ENCODE measurements at regions not wholly inside any gene's neighbourhood (a gene's known extent, or its start where the extent isn't known, plus 50 kb on each side); places are given as distances from the start of the nearest gene placed in this dataset.

- peak; percentile 84 for DNase-seq
Measured at GRCh38 chr18:57915865-57916582, 112.9 kb upstream of the ATP8B1 start.

- no peak for DNase-seq
Measured at GRCh38 chr18:57915248-57915647, 112.1 kb upstream of the ATP8B1 start.

GRCh38 chr18:57913686-57914085, 110.6 kb upstream of the ATP8B1 start:
- no peak for DNase-seq

GRCh38 chr18:57910817-57911216, 107.7 kb upstream of the ATP8B1 start:
- no peak for DNase-seq

DNA sequence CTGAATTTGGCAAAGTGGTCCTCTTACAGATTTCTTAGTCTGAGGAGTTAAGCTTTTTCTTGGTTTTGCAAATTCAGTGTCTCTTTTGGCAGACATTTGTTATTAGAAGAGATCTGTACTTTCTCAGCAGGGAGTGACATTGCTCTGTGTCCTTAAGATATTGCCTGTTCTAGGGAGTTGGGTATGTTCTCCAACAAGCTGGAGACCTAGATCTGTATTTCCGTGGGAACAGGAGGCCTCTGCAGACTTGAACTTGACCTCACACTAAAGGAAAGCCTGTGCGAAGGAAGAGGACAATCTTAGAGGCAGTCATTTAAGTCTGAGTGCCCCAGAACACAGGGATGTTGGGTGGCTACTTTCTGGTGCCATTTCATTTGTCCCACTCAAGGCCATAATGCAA, 107.0 kb upstream of the ATP8B1 start:
- no peak for DNase-seq

DNA sequence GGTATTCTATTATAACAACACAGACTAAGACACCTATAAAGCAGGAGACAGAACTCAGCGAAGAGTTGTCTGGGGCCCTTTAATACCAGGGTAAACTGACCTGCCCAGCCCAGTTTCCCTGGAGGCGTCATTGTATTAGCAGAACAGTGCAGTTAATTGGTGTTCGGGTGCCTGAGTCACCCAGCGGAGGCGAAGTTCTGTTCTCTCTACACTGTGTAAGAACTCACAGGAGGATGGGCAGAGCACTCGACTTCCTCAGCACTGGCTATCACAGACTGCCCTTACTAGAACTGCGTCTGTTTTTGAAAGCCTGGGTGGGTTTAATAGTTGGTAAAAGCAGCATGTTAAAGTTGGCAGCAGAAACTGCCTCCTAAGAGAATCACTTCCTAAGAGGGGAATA, 106.5 kb upstream of the ATP8B1 start:
- DNase-seq: no peak

- no peak for DNase-seq
Measured at GRCh38 chr18:57908092-57908491, 105.0 kb upstream of the ATP8B1 start.

DNA sequence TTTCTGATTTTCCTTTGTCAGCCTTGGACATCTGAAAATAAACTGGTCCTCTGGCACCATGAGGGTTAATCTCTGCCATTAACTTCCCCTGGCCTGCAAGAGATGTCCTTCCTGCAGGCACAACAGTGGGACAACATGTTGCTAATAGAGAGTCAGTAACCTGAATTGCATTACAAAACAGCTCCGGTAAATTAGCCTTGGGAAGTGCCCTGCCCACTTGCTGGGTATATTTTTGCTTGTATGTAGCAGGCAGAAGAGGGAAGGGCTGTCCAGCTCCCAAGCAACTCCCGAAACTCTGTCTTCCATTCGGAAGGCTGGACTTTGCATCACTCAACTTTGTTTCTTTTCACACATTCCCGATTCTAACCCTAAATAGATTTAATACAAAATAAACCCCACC, 104.4 kb upstream of the ATP8B1 start:
- DNase-seq: no peak

GRCh38 chr18:57906852-57907251, 103.7 kb upstream of the ATP8B1 start:
- DNase-seq: no peak

- DNase-seq: no peak
Measured at GRCh38 chr18:57904535-57904934, 101.4 kb upstream of the ATP8B1 start.

DNA sequence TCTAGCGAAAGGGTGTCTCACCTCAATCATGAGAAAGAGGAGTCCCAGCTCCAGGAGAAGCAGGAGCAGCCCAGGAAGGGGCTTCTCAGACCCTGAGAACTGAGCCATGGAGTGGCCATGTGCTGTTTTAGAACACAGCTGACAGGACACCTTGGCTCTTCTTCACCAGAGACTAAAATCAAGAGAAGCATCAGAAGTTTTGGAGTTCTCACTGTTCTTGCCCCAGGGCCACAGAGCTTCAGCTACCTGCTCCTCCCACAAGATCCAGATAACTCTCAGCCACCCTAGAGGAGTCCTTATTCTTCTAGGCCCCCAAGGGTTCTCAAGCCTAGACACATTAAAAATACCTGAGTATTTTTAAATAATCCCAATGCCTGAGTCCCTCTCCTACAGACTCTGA, 99.6 kb upstream of the ATP8B1 start:
- no peak for DNase-seq

DNA sequence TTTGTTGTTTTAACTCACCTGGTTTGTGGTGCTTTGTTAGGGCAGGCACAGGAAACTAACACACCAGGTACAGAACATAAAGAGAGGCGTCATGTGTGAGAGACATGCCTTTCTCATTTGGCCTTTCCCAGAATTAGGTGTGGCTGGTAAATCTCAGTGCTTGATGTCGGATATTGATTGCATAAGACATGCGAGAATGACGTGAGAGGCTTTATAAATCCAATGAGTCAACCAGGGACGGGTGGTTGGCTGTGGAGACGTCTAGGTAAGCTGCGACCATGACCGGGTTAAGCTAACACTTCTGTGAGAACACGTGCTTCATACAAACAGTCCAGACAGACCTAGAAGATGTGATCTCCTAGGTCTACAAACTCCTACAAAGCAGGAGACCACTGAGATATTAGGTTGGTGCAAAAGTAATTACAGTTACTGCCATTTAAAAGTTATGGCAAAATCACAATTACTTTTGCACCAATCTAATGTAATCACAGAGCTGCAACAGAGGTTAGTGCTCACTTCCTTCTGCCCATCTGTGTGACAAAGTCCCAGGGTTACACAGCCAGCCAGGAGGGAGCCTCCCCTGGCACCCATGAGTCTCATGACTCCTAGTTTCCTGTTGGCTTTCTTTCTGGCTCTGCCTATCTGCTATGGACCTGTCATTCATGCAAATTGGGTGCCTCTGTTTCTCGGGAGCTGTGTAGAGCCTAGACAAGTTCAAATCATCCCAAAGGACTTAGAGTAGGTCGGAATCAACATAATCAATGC, 98.9 kb upstream of the ATP8B1 start:
- no peak for DNase-seq

- no peak for DNase-seq
Measured at GRCh38 chr18:57900906-57901435, 97.9 kb upstream of the ATP8B1 start.

- no peak for DNase-seq
Measured at GRCh38 chr18:57898506-57899124, 95.5 kb upstream of the ATP8B1 start.

DNA sequence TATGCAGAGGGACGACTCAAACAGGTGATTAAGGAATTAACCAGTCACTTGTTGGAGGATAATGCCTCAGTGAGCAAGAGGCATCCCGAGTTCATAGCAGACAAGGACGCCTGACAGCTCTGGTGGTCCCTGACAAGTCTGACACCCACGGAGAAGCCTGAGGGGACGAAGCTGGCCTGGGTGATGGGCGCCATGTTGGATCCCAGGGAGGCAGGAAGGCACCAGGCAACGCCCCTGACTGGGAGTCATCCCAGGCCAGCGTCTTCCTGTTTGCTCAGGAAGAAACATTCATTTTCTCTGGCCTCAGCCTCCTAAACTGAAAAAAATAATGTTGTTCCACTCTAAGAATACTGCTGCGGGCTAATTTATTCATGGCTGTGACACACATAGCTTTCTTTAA, 92.1 kb upstream of the ATP8B1 start:
- no peak for DNase-seq

DNA sequence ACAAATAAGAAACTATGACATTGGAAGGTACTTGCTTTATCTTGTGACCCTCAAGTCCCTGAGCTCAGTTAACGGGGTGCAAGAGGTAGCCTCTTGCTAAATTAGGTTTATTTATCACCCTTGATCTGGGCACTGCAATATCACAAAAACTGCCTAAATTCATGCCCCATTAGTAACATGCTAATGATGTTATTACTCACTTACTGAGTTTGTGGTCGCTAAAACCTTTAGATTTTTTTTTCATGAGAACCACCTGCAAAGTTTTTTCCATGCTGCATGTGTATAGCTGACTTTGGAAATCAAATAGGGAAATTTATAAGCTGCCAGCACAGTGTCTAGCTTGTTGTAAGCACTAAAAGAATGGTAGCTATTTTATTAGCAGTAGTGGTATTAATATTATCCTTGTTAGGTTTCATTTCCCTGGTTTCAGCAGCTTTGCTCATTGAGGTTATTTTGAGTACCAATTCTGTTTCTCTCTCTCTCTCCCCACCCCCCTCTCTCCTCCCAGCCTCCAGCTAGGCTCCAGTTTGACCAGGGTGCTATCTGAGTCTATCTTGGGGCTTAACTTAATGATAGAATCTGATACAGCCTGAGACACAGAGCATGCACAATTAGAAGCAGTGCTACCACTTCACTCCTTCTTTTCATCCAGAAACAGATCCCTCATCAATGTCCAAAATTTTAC, 88.7 kb upstream of the ATP8B1 start:
- no peak for DNase-seq

- DNase-seq: no peak
Measured at GRCh38 chr18:57890266-57890665, 87.2 kb upstream of the ATP8B1 start.

GRCh38 chr18:57889841-57890240, 86.7 kb upstream of the ATP8B1 start:
- no peak for DNase-seq

DNA sequence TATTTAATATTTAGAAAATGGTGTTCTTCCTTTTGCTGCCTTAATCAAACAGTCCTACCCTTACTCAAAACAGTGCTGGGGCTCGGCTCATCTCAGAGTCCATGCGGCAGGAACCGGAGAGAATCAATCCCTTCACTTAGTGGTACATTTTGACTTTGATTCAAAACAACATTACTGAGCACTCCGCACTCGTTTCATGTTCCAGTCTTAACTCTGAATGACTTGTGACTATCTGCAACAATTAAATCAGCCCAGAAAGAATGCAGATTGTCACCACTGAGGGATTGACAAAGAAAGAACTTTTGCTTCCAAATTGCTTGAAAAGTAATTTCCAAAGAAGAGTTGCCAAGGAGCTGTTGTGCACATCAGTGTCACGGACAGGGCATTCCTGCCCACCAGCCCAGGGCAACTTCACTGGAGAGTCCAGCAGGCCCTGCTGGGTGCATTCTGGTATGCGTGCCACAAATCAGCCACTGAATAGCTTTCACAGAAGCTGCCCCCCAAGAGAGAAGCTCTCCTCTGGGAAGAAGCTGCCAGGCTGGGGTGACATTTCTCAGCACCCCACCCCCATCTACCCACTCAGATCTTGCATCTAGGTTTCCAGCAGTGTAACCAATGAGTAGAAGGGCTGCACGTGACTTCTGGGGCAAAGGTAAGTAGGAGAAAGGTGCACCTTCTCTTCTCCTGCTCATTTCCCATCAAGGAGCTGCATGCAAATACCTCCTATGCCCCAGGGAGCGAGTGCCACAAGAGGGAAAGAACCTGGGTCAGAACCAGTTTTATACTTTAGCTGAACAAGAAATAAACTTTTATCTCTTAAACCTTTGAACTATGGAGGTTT, 84.6 kb upstream of the ATP8B1 start:
- no peak for DNase-seq

DNA sequence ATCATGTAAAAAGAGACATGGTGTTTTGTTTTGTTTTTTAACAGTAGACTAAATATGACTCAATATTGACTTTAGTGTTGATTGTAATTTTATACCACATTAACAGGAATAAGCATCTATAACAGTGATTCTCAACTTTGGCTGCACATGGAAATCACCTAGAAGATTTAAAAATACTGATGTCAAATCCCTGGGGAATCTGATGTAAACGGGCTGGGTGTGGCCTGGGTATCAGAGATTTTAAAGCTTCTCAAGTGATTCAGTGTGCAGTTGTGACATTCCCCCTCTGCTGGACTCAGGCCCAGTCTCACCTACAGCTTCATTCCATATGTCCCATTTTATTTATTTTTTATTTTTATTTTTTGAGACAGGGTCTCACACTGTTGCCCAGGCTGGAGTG, 82.8 kb upstream of the ATP8B1 start:
- DNase-seq: no peak

- no peak for DNase-seq
Measured at GRCh38 chr18:57882465-57882864, 79.3 kb upstream of the ATP8B1 start.

GRCh38 chr18:57881818-57882413, 78.8 kb upstream of the ATP8B1 start:
- peak; percentile 75 for DNase-seq
